BE2C (cell line): ENCODE measurements at regions not wholly inside any gene's neighbourhood (a gene's known extent, or its start where the extent isn't known, plus 50 kb on each side); places are given as distances from the start of the nearest gene placed in this dataset.

ENCODE experiments used
- DNase-seq: peaks from one replicate; pipeline ENCODE4 v3.0.0-alpha.2; 2020
- H3K27me3 ChIP-seq: fragments of 250-450 bp; sonication (Bioruptor Pico); 2 replicates; pipeline ENCODE4 v1.5.1; 2020; ENCODE audit warnings: mild to moderate bottlenecking
- H3K36me3 ChIP-seq: fragments of 250-450 bp; sonication (Bioruptor Pico); 2 replicates; pipeline ENCODE4 v1.5.1; 2020; ENCODE audit warnings: mild to moderate bottlenecking
- H3K4me1 ChIP-seq: fragments of 250-450 bp; sonication (Bioruptor Pico); 2 replicates; pipeline ENCODE4 v1.5.1; 2020
- H3K4me3 ChIP-seq: 2 replicates; pipeline ENCODE4 v1.5.1; 2011; ENCODE audit warnings: low read depth, low read length
- H3K9me3 ChIP-seq: fragments of 250-450 bp; sonication (Bioruptor Pico); 2 replicates; pipeline ENCODE4 v1.5.1; 2020
- CTCF ChIP-seq: IDR thresholded peaks from 2 replicates; pipeline ENCODE4 v1.5.1; 2012; ENCODE audit warnings: mild to moderate bottlenecking, low read depth, low read length

GRCh38 chr7:10536561-10536960 is 437.1 kb upstream of the PHF14 start:
- H3K36me3 ChIP-seq, result no peaks in the 10 kb centered on the region
- H3K4me1 ChIP-seq, result no peaks in the 10 kb centered on the region
- H3K27me3 ChIP-seq, result no peaks in the 10 kb centered on the region
- no peak overlapping the region for H3K4me3 ChIP-seq
- TF ChIP-seq CTCF, result no peak
- H3K9me3 ChIP-seq, result no peaks in the 10 kb centered on the region
- no peak for DNase-seq

DNA sequence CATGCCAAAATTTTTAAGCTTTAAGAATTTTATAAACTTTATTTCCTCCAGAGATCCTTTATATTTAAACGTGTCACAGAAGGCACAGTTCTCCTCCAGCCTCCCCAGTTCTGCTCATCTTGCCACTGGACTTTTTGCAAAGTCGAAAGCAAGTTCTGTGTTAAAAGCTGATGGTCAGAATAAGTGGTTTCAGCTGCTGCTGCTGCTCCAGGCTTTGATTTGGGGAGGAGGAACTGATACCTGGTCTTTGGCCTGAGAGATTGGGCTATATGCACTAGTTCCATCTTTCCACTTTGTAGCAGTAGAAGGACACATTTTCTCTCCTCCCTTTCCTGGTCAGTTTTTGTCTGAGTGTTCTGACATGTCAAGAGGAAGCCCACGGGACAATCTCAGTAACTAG is 435.9 kb upstream of the PHF14 start:
- no peak for TF ChIP-seq CTCF
- Histone ChIP-seq H3K4me3 (no peak overlapping the region), H3K27me3 (no peaks in the 10 kb centered on the region), H3K4me1 (no peaks in the 10 kb centered on the region), H3K9me3 (no peaks in the 10 kb centered on the region), H3K36me3 (no peaks in the 10 kb centered on the region)
- DNase-seq, result no peak

DNA sequence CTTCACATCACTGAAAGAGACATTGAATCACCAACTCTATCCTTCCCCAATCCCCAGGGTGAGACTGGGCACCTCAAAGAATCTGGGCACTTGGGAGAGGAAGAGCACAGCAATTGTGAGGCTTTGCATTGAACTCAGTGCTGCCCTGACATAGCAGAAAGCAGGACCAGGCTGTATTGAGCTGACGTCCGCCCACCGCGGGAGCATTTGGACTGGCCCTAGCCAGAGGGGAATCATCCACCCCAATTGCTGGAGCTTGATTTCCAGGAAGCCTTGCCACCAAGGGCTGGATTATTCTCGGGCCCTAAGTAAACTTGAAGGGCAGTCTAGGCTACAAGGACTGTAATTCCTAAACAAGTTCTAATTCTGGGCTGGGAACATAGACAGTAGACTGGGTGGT is 416.3 kb upstream of the PHF14 start:
- Histone ChIP-seq H3K9me3 (no peaks in the 10 kb centered on the region), H3K36me3 (no peaks in the 10 kb centered on the region), H3K4me1 (no peaks in the 10 kb centered on the region), H3K4me3 (no peak overlapping the region), H3K27me3 (no peaks in the 10 kb centered on the region)
- TF ChIP-seq CTCF, result no peak
- no peak for DNase-seq

DNA sequence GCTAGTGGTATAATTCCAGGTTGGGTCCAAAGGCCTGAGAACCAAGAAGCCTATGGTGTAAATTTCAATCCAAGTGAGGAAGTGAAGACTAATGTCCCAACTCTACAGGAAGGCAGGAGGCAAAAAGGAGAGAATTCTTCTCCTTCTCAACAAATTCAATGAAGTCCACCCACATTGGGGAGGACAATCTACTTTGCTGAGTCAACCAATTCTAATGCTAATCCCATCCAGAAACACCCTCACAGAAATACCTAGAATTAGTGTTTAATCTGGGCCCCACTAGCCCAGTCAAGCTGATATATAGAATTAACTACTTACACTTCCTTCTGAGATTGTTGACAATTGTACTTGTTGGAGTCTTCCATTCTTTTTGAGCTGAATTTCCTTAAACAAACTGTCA is 413.2 kb upstream of the PHF14 start:
- Histone ChIP-seq H3K36me3 (no peaks in the 10 kb centered on the region), H3K4me1 (no peaks in the 10 kb centered on the region), H3K9me3 (no peaks in the 10 kb centered on the region), H3K4me3 (no peak overlapping the region), H3K27me3 (no peaks in the 10 kb centered on the region)
- no peak for DNase-seq
- no peak for TF ChIP-seq CTCF

DNA sequence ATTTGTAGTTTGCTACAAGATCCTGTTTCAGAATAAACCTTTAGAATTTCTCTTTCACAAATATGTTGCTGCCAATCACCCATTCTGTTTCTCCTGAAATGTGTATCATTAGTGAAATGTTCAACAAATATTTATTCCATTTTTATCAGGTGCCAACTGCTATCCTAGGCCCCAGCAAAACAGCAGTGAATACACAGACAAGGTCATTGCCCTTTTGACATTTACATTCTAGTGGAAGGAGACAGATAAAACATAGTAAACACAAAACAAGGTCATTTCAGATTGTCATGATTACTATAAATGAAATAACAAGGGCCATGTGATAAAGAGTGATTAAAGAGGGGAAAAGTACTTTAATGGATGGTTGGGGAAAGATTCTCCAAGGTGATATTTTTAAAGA is 404.8 kb upstream of the PHF14 start:
- Histone ChIP-seq H3K36me3 (no peaks in the 10 kb centered on the region), H3K27me3 (no peaks in the 10 kb centered on the region), H3K4me3 (no peak overlapping the region), H3K4me1 (no peaks in the 10 kb centered on the region; the same call in 1 of the 2 replicates), H3K9me3 (no peaks in the 10 kb centered on the region)
- TF ChIP-seq CTCF, result no peak
- no peak for DNase-seq

DNA sequence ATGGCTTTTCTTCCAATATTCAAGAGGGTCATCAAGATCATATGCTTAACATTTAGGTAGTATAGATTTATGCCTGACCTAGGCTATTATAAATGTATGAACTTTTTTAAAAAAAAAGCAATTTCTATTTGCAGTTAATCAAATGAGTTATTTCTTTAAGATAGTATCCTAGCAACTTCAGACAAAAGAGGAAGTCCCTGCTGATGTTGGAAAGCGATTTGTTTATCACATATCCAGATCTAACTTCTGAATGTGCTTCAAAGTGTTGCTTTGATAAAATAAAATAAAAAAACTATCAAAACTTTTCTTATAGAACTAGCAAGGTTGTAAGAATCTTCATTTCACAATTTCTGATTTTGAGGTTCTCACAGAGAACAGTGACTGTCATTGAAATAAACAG is 401.9 kb upstream of the PHF14 start:
- H3K27me3 ChIP-seq, result no peaks in the 10 kb centered on the region
- no peak overlapping the region for H3K4me3 ChIP-seq
- DNase-seq, result no peak
- H3K9me3 ChIP-seq, result no peaks in the 10 kb centered on the region
- H3K36me3 ChIP-seq, result no peaks in the 10 kb centered on the region
- H3K4me1 ChIP-seq, result no peaks in the 10 kb centered on the region; the same call in 1 of the 2 replicates
- no peak for TF ChIP-seq CTCF
